OCI-LY7 (cell line): ENCODE measurements at regions not wholly inside any gene's neighbourhood (a gene's known extent, or its start where the extent isn't known, plus 50 kb on each side); places are given as distances from the start of the nearest gene placed in this dataset.

ENCODE experiments used
- CTCF ChIP-seq: fragments of 200-600 bp; sonication (generic); conservative IDR thresholded peaks from 2 replicates; pipeline ENCODE4 v1.5.1; 2014; ENCODE audit warnings: mild to moderate bottlenecking, antibody characterized with exemption, low read length, moderate library complexity, mixed read lengths
- EZH2phosphoT487 ChIP-seq: fragments of 200-600 bp; sonication (generic); IDR thresholded peaks from 2 replicates; pipeline ENCODE4 v1.6.1; 2018; ENCODE audit warnings: low read depth, borderline replicate concordance, mild to moderate bottlenecking, mixed run types, antibody characterized with exemption, low read length, moderate library complexity, mixed read lengths

- TF ChIP-seq CTCF (no peak), EZH2phosphoT487 (no peak)
These were observed 943.3 kb upstream of the FANCL start for GRCh38 chr2:59184276-59185020.
